Spleen (tissue), 11 donors: ENCODE measurements at regions not wholly inside any gene's neighbourhood (a gene's known extent, or its start where the extent isn't known, plus 50 kb on each side); places are given as distances from the start of the nearest gene placed in this dataset.

Experiments used
- DNase-seq: peaks from one replicate; pipeline ENCODE4 v3.0.0-alpha.2; 2020
- H3K27ac ChIP-seq, 8 donors: fragments of 200-600 bp; sonication (generic) in 7 of 8; 1 replicate in 4 of 8; 2 replicates in 4 of 8; pipeline versions ENCODE4 v1.5.0 to v1.8.0; 2016 to 2021; ENCODE audit warnings: inconsistent platforms in 4 of 8, mild to moderate bottlenecking in 4 of 8, moderate library complexity in 1 of 8
- H3K27me3 ChIP-seq, 7 donors: fragments of 200-600 bp; sonication (generic) in 6 of 7; replicated peaks in 1 of 7; 1 replicate in 4 of 7; 2 replicates in 3 of 7; pipeline versions ENCODE4 v1.5.0 to v1.8.0; 2016 to 2021; ENCODE audit warnings: inconsistent platforms in 3 of 7, mild to moderate bottlenecking in 1 of 7
- H3K36me3 ChIP-seq, 6 donors: fragments of 200-600 bp; sonication (generic) in 5 of 6; 1 replicate in 4 of 6; 2 replicates in 2 of 6; pipeline versions ENCODE4 v1.5.0 to v1.8.0; 2016 to 2021; ENCODE audit warnings: inconsistent platforms in 2 of 6
- H3K4me1 ChIP-seq, 6 donors: fragments of 200-600 bp; sonication (generic) in 5 of 6; 1 replicate in 3 of 6; 2 replicates in 3 of 6; pipeline versions ENCODE4 v1.5.0 to v1.8.0; 2016 to 2021; ENCODE audit warnings: inconsistent platforms in 3 of 6
- H3K4me3 ChIP-seq, 8 donors: fragments of 200-600 bp; sonication (generic) in 7 of 8; 1 replicate in 4 of 8; 2 replicates in 4 of 8; pipeline versions ENCODE4 v1.5.0 to v1.8.0; 2016 to 2021; ENCODE audit warnings: inconsistent platforms in 4 of 8, mild to moderate bottlenecking in 4 of 8, moderate library complexity in 2 of 8
- H3K9me3 ChIP-seq, 8 donors: fragments of 200-600 bp; sonication (generic) in 7 of 8; 1 replicate in 4 of 8; 2 replicates in 4 of 8; pipeline versions ENCODE4 v1.5.0 to v1.8.0; 2016 to 2021; ENCODE audit warnings: inconsistent platforms in 4 of 8
- POLR2A ChIP-seq, 3 donors: fragments of 450-650 bp; IDR thresholded peaks; one replicate each; pipeline ENCODE4 v1.5.1; 2017; ENCODE audit warnings: antibody characterized with exemption in 3 of 3, mild to moderate bottlenecking in 1 of 3
- POLR2AphosphoS5 ChIP-seq, 3 donors: sonication (generic); formaldehyde crosslinking; IDR thresholded peaks; one replicate each; pipeline ENCODE4 v1.5.1; 2017; ENCODE audit warnings: antibody characterized with exemption in 3 of 3
- WGBS, 5 donors: extraction: QIAGEN DNeasy Blood & Tissue Kit in 3 of 5; methylation state at CpG; one replicate each; pipeline versions ENCODE4 v1.1.5 to v1.1.7; 2013 to 2018; 5-methylcytosine and 5-hydroxymethylcytosine counted together
- intact Hi-C: fragments of 100-400 bp; cut with DNase I; formaldehyde crosslinking; loops from one replicate; pipeline ENCODE4 v1.15.0; 2023; ENCODE audit warnings: low total_unique reads
- TF ChIP-seq, protein P1 (sequence below), 11 experiments: fragments of 200-600 bp in 7 of 11; fragments of 450-650 bp in 4 of 11; sonication (generic) in 4 of 11; IDR thresholded peaks in 8 of 11; conservative IDR thresholded peaks in 3 of 11; 1 replicate in 7 of 11; 2 replicates in 4 of 11; pipeline versions ENCODE4 v1.4.0 to v1.8.0; 2016 to 2021; ENCODE audit warnings: antibody characterized with exemption in 11 of 11, inconsistent platforms in 4 of 11, mild to moderate bottlenecking in 1 of 11
- donor health status: healthy with polysubstance abuse.
- donor health status: DM: no; HTN: no; CAD: no; lungs with moderate emphysema.
- donor health status: DM: no; HTN: no; CAD: no.
- donor health status: Bipolar disorder and iron deficiency.
- donor health status: healthy.
- donor health status: DM: no; HTN: no; CAD: no.
- donor health status: DM: yes; HTN: yes; CAD: no.

DNA sequence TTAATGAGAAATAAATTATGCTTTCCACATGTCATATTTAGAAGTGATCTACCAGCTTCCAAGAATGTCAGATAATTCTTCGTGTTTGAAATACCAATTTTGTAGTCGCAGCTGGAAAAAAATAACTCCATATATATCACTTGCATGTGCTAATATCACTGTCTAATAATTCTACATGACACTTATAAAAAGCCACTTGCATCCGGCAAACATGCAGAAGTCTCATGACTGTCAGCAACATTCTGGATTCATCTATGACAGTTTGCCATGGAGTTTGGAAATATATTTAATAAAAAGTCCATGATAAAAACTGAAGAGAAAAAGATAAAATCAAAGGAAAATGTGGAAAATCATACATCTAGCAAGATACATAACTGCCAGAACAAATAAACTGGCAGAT is 1784.4 kb downstream of the SUCLG1 start:
- 78 to 91% (median 81%) methylated on average over 3 of the region's 3 CpGs for WGBS, 5 donors

DNA sequence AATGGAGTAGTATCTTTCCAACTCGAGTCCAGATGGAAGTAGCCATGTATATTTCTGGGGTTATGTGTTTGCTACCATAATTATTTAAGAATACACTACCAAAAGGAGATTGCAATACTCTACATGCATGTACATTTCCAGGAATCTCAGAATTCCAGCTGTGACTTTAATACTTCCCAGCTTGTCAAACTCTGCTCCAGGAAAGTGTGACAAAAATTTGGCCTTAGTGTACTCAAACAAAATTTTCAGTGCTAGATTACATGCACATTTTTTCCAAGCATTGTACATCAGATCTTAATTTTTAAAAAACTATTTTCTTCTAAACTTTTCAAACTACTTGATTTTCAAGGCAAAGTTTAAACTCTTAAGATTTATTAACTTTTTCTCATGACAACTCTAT is 1791.6 kb downstream of the SUCLG1 start:
- Histone ChIP-seq H3K9me3 (peaks cover 0 to 27% (median 0%) of the 10 kb centered on the region in 8 donors), H3K36me3 (no peaks in the 10 kb centered on the region), H3K4me3 (no peak overlapping the region), H3K27me3 (no peaks in the 10 kb centered on the region), H3K4me1 (no peaks in the 10 kb centered on the region), H3K27ac (no peak overlapping the region)
- no peak for DNase-seq
- intact Hi-C loops, result no loop called here
- no peak for TF ChIP-seq POLR2AphosphoS5 (IDR thresholded peaks at IDR 0.05)
- TF ChIP-seq POLR2A (IDR thresholded peaks at IDR 0.05), result no peak
- TF ChIP-seq, protein P1, sequence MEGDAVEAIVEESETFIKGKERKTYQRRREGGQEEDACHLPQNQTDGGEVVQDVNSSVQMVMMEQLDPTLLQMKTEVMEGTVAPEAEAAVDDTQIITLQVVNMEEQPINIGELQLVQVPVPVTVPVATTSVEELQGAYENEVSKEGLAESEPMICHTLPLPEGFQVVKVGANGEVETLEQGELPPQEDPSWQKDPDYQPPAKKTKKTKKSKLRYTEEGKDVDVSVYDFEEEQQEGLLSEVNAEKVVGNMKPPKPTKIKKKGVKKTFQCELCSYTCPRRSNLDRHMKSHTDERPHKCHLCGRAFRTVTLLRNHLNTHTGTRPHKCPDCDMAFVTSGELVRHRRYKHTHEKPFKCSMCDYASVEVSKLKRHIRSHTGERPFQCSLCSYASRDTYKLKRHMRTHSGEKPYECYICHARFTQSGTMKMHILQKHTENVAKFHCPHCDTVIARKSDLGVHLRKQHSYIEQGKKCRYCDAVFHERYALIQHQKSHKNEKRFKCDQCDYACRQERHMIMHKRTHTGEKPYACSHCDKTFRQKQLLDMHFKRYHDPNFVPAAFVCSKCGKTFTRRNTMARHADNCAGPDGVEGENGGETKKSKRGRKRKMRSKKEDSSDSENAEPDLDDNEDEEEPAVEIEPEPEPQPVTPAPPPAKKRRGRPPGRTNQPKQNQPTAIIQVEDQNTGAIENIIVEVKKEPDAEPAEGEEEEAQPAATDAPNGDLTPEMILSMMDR (IDR thresholded peaks at IDR 0.05 in 8 of 11, conservative IDR thresholded peaks at IDR 0.05 in 3 of 11), result no peak
- 52 to 66% (median 62%) methylated on average over 1 of the region's 1 CpG for WGBS, 5 donors

More for the DNA sequence above, 1784.4 kb downstream of the SUCLG1 start:
- intact Hi-C loops, result no loop called here
- Histone ChIP-seq H3K27ac (no peak overlapping the region), H3K36me3 (no peaks in the 10 kb centered on the region), H3K27me3 (no peaks in the 10 kb centered on the region), H3K4me1 (no peaks in the 10 kb centered on the region), H3K4me3 (no peak overlapping the region), H3K9me3 (peaks cover 0 to 52% (median 15%) of the 10 kb centered on the region in 8 donors)
- TF ChIP-seq, protein P1 (IDR thresholded peaks at IDR 0.05 in 8 of 11, conservative IDR thresholded peaks at IDR 0.05 in 3 of 11), result no peak
- TF ChIP-seq POLR2AphosphoS5 (IDR thresholded peaks at IDR 0.05) (no peak), POLR2A (IDR thresholded peaks at IDR 0.05) (no peak)
- no peak for DNase-seq

DNA sequence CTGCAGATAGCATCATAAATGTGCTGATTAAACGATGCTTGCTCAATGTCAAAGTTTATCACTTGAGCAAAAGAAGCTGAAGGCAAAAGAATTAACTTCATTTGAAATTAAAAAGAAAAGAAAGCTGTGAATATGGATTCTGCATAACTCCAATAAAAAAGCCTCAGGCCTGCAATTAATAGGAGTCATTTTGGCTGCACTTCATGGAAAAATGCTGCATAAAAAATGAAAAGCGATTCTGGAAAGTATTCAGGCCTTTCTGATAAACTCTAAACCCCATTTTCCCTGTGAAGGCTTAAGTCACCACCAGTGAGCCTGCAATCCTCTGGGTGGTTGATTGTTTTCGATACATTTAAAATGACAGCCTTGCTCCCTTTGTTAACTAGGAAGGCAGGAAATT is 1793.4 kb downstream of the SUCLG1 start:
- Histone ChIP-seq H3K4me1 (no peaks in the 10 kb centered on the region), H3K4me3 (no peak overlapping the region), H3K36me3 (no peaks in the 10 kb centered on the region), H3K27ac (no peak overlapping the region), H3K9me3 (peaks cover 0 to 20% (median 3%) of the 10 kb centered on the region in 8 donors), H3K27me3 (no peaks in the 10 kb centered on the region)
- intact Hi-C loops, result no loop called here
- WGBS, 5 donors, result 77 to 87% (median 83%) methylated on average over 3 of the region's 3 CpGs
- TF ChIP-seq, protein P1 (IDR thresholded peaks at IDR 0.05 in 8 of 11, conservative IDR thresholded peaks at IDR 0.05 in 3 of 11), result no peak
- TF ChIP-seq POLR2AphosphoS5 (IDR thresholded peaks at IDR 0.05), result no peak
- no peak for TF ChIP-seq POLR2A (IDR thresholded peaks at IDR 0.05)
- no peak for DNase-seq

DNA sequence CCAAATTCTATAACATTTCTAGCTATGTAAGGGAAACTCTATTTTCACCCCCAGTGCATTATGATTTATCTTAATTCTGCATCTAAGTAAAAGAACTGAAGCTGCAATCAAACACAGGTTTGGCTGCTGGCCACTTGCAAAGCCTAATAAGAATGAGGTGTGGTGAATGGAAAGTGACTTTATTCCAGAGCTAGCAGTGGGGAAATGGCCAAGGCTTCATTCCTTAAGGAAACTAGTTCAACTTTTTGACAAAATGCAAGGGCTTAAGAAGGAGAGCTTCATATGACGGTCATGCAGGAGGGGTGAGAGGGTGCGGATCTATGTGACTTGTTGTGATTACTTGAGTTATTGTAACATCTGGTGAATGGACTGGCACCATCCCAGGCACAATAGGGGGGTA is 1802.0 kb downstream of the SUCLG1 start:
- no peak for TF ChIP-seq POLR2A (IDR thresholded peaks at IDR 0.05)
- TF ChIP-seq POLR2AphosphoS5 (IDR thresholded peaks at IDR 0.05), result no peak
- TF ChIP-seq, protein P1 (IDR thresholded peaks at IDR 0.05 in 8 of 11, conservative IDR thresholded peaks at IDR 0.05 in 3 of 11), result no peak
- Histone ChIP-seq H3K27ac (no peak overlapping the region), H3K27me3 (no peaks in the 10 kb centered on the region), H3K4me3 (no peak overlapping the region), H3K36me3 (no peaks in the 10 kb centered on the region), H3K4me1 (no peaks in the 10 kb centered on the region), H3K9me3 (peaks cover 0 to 29% (median 3%) of the 10 kb centered on the region in 8 donors)
- WGBS, 5 donors, result 80 to 96% (median 85%) methylated on average over 2 of the region's 2 CpGs
- no peak for DNase-seq
- intact Hi-C loops, result no loop called here
